K562 (cell line): ENCODE measurements at regions not wholly inside any gene's neighbourhood (a gene's known extent, or its start where the extent isn't known, plus 50 kb on each side); places are given as distances from the start of the nearest gene placed in this dataset.

ENCODE experiments used
- ATAC-seq: fragments of 200-7000 bp; cut with Tn5 transposase; 3 replicates; pipeline ENCODE4 v1.9.1; 2020; ENCODE audit warnings: moderate library complexity
- BruUV-seq: library from RNA; stranded (reverse); fragments of 400-500 nt; replicated peaks from 2 replicates; lab custom pipeline; 2021; lab: Mats Ljungman, UMichigan
- CTCF ChIA-PET: fragments of 300-600 bp; formaldehyde crosslinking; extraction: SDS; loops from one replicate; lab custom pipeline; 2021; ENCODE audit warnings: low intra/inter-chr PET ratio; lab: Yijun Ruan, JAX
- POLR2A ChIA-PET: fragments of 300-600, 350-650 bp; sonication (Branson Sonifier 250); formaldehyde crosslinking; extraction: SDS; loops from one replicate; lab custom pipeline; 2021; ENCODE audit warnings: antibody characterized with exemption, inconsistent platforms; lab: Yijun Ruan, JAX
- DNase-seq, 4 experiments: peaks; one replicate each; pipeline versions ENCODE4 v3.0.0 to v3.0.0-alpha.2; 2011 to 2018; ENCODE audit warnings: low spot score in 3 of 4, mixed read lengths in 3 of 4; ENCODE audit errors: extremely low read depth in 1 of 4
- FAIRE-seq: peaks from 2 replicates; lab custom pipeline; 2011; peaks lifted over from hg19 to GRCh38; lab: Jason Lieb, UNC
- H2AFZ ChIP-seq: 2 replicates; pipeline ENCODE4 v1.6.0; 2011; ENCODE audit warnings: low read depth, low read length, control low read depth, inconsistent platforms
- H3K27ac ChIP-seq: fragments of 200-600 bp; 3 replicates; pipeline ENCODE4 v1.8.0; 2011; ENCODE audit warnings: low read depth, mild to moderate bottlenecking, control low read depth, inconsistent platforms, low read length, moderate library complexity, mixed read lengths; ENCODE audit errors: extremely low read depth
- H3K27me3 ChIP-seq, 2 experiments: fragments of 300-600 bp in 1 of 2; 2 replicates in 1 of 2; 3 replicates in 1 of 2; pipeline versions ENCODE4 v1.6.0 to v1.8.0; 2011; ENCODE audit warnings: inconsistent platforms in 2 of 2, low read length in 2 of 2, mild to moderate bottlenecking in 1 of 2, mixed read lengths in 1 of 2, moderate library complexity in 1 of 2; ENCODE audit not compliant: control insufficient read depth in 2 of 2, insufficient read depth in 2 of 2
- H3K36me3 ChIP-seq: fragments of 300-600 bp; 3 replicates; pipeline ENCODE4 v1.8.0; 2011; ENCODE audit warnings: mild to moderate bottlenecking, low read length, inconsistent platforms; ENCODE audit not compliant: control insufficient read depth, insufficient read depth
- H3K4me1 ChIP-seq, 2 experiments: fragments of 200-600 bp in 1 of 2; replicated peaks in 1 of 2; 2 replicates in 1 of 2; 3 replicates in 1 of 2; pipeline versions ENCODE4 v1.5.1 to v1.8.0; 2011; ENCODE audit warnings: inconsistent platforms in 2 of 2, low read length in 2 of 2, mild to moderate bottlenecking in 1 of 2, mixed read lengths in 1 of 2, moderate library complexity in 1 of 2; ENCODE audit not compliant: control insufficient read depth in 2 of 2, insufficient read depth in 2 of 2
- H3K4me2 ChIP-seq: 2 replicates; pipeline ENCODE4 v1.6.1; 2011; ENCODE audit warnings: low read length, control low read depth, inconsistent platforms, mixed read lengths; ENCODE audit not compliant: insufficient read depth
- H3K4me3 ChIP-seq: fragments of 200-600 bp; sonication (generic), shearing (Covaris generic); 2 replicates; pipeline ENCODE4 v1.5.1; 2016; ENCODE audit warnings: control low read depth, inconsistent platforms
- H3K79me2 ChIP-seq: fragments of 200-600 bp; 3 replicates; pipeline ENCODE4 v1.8.0; 2011; ENCODE audit warnings: low read length, inconsistent platforms; ENCODE audit not compliant: control insufficient read depth, insufficient read depth
- H3K9ac ChIP-seq, 2 experiments: 2 replicates each; pipeline versions ENCODE4 v1.6.0 to v1.6.1; 2011; ENCODE audit warnings: low read depth in 2 of 2, low read length in 2 of 2, control low read depth in 1 of 2, inconsistent platforms in 1 of 2, mild to moderate bottlenecking in 1 of 2, mixed read lengths in 1 of 2; ENCODE audit not compliant: insufficient read depth in 1 of 2
- H3K9me1 ChIP-seq: one replicate; pipeline ENCODE4 v1.6.0; 2011; ENCODE audit warnings: inconsistent platforms, mild to moderate bottlenecking, low read length, moderate library complexity; ENCODE audit not compliant: control insufficient read depth, insufficient read depth
- H3K9me3 ChIP-seq: replicated peaks from 2 replicates; pipeline ENCODE4 v1.5.1; 2011; ENCODE audit warnings: low read depth, low read length, inconsistent platforms; ENCODE audit not compliant: control insufficient read depth, insufficient read depth
- H4K20me1 ChIP-seq: replicated peaks from 2 replicates; pipeline ENCODE4 v1.6.1; 2011; ENCODE audit warnings: low read length, inconsistent platforms, mixed read lengths; ENCODE audit not compliant: control insufficient read depth, insufficient read depth
- KAT8 ChIP-seq: fragments of 450-650 bp; IDR thresholded peaks from 2 replicates; pipeline ENCODE4 v1.6.1; 2016; ENCODE audit warnings: low read depth, mild to moderate bottlenecking
- TEAD4 ChIP-seq, 2 experiments: sonication (generic) in 1 of 2; formaldehyde crosslinking in 1 of 2; IDR thresholded peaks; 2 replicates each; pipeline versions ENCODE4 v1.6.1 to v1.8.0; 2012 to 2022; ENCODE audit warnings: borderline replicate concordance in 1 of 2, inconsistent platforms in 1 of 2, low read length in 1 of 2, mild to moderate bottlenecking in 1 of 2, missing genetic modification reagents in 1 of 2
- YY1 ChIP-seq, 3 experiments: IDR thresholded peaks; 2 replicates each; pipeline ENCODE4 v1.6.1; 2011; ENCODE audit warnings: low read length in 2 of 3, mild to moderate bottlenecking in 2 of 3, moderate library complexity in 2 of 3, borderline replicate concordance in 1 of 3, control low read depth in 1 of 3, low read depth in 1 of 3; ENCODE audit not compliant: insufficient read depth in 3 of 3, insufficient replicate concordance in 2 of 3, control insufficient read depth in 1 of 3, insufficient read length in 1 of 3; ENCODE audit errors: extremely low read depth in 1 of 3
- WGBS: fragments of 100-300 bp; shearing (Covaris generic); methylation state at CpG from one replicate; pipeline ENCODE4 v1.1.6; 2016; ENCODE audit warnings: low coverage, mixed read lengths; ENCODE audit not compliant: insufficient coverage; ENCODE audit errors: missing lambda C conversion rate; 5-methylcytosine and 5-hydroxymethylcytosine counted together
- in situ Hi-C: fragments of 300-500 bp; cut with MboI; formaldehyde crosslinking; loops from 4 replicates; pipeline ENCODE4 v1.15.0; 2018; ENCODE audit warnings: inconsistent platforms, mixed read lengths
- intact Hi-C: fragments of 100-400 bp; cut with micrococcal nuclease; formaldehyde crosslinking; loops from 2 replicates; pipeline ENCODE4 v1.14.2; 2022
- TF ChIP-seq, protein P1 (sequence below): sonication (generic); formaldehyde crosslinking; IDR thresholded peaks from 2 replicates; pipeline ENCODE4 v1.8.1; 2023; ENCODE audit warnings: mild to moderate bottlenecking, missing genetic modification reagents

DNA sequence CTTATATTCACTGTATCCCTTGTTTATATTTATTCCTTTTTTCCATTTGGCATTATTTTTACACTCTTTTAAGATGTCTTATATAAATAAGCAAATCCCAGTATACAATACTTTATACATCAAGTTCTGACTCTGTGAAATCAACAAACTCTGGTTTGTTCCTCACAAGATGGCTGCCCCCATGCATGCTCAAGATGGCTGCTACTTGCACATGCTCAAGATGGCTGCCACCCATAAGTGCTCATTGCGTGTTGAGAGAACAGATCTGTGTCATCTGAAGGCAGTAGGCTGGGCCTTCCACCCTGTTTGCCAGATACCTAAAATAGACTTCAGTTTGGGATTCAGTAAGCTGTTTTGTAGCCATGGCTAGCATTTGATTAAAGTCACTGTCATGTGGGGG, 666.2 kb downstream of the TYW1 start:
- Histone ChIP-seq H3K36me3 (no peaks in the 10 kb centered on the region), H3K9me1 (no peaks in the 10 kb centered on the region), H3K27ac (no peak overlapping the region), H3K27me3 (no peaks in the 10 kb centered on the region), H3K9ac (no peak overlapping the region), H3K9me3 (no peaks in the 10 kb centered on the region), H4K20me1 (no peaks in the 10 kb centered on the region), H2AFZ (no peak overlapping the region), H3K4me2 (no peak overlapping the region), H3K79me2 (no peaks in the 10 kb centered on the region), H3K4me1 (no peaks in the 10 kb centered on the region), H3K4me3 (no peak overlapping the region)
- no peak for ATAC-seq
- no peak for DNase-seq
- POLR2A ChIA-PET: interaction anchor here (1.1 kb wide), 1 partner anchor 10 kb away, joined by 3 read pairs; no protein-coding TSS in a partner anchor
- in situ Hi-C loops (no loop called here), intact Hi-C loops (no loop called here)
- WGBS: 0% methylated on average over 1 of the region's 1 CpG
- CTCF ChIA-PET: interaction anchor here (0.6 kb wide), 1 partner anchor 1852 kb away, joined by 3 read pairs; no protein-coding TSS in a partner anchor
- TF ChIP-seq YY1 (IDR thresholded peaks at IDR 0.05; ENCODE audit: borderline replicate concordance in 1 of 3, control insufficient read depth in 1 of 3, extremely low read depth in 1 of 3, insufficient read depth in 3 of 3, insufficient read length in 1 of 3, insufficient replicate concordance in 2 of 3, low read depth in 1 of 3, low read length in 2 of 3) (peak in 2 of 3 experiments; percentile 46 to 92), TEAD4 (IDR thresholded peaks at IDR 0.05; ENCODE audit: low read length) (peak; percentile 24; the same call in 1 of the 2 replicates), TEAD4 (CRISPR knock-in tag; IDR thresholded peaks at IDR 0.05; ENCODE audit: borderline replicate concordance) (no peak), KAT8 (peak; percentile 69; the same call in 1 of the 2 replicates)
- TF ChIP-seq, protein P1, sequence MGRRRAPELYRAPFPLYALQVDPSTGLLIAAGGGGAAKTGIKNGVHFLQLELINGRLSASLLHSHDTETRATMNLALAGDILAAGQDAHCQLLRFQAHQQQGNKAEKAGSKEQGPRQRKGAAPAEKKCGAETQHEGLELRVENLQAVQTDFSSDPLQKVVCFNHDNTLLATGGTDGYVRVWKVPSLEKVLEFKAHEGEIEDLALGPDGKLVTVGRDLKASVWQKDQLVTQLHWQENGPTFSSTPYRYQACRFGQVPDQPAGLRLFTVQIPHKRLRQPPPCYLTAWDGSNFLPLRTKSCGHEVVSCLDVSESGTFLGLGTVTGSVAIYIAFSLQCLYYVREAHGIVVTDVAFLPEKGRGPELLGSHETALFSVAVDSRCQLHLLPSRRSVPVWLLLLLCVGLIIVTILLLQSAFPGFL (CRISPR knock-in tag): no peak
- BruUV-seq: no TSS peak
- FAIRE-seq: no peak
